Panc1 (cell line): ENCODE measurements at regions not wholly inside any gene's neighbourhood (a gene's known extent, or its start where the extent isn't known, plus 50 kb on each side); places are given as distances from the start of the nearest gene placed in this dataset.

Source experiments
- CTCF ChIP-seq: fragments of 450-650 bp; IDR thresholded peaks from 2 replicates; pipeline ENCODE4 v1.5.1; 2017; ENCODE audit warnings: mild to moderate bottlenecking
- POLR2AphosphoS5 ChIP-seq: IDR thresholded peaks from 2 replicates; pipeline ENCODE4 v1.6.1; 2012; ENCODE audit warnings: mild to moderate bottlenecking, low read depth, low read length, moderate library complexity
- TCF7L2 ChIP-seq: IDR thresholded peaks from 2 replicates; pipeline ENCODE4 v1.6.1; 2011; ENCODE audit warnings: mild to moderate bottlenecking, low read depth, low read length, inconsistent platforms

- TF ChIP-seq CTCF (no peak), POLR2AphosphoS5 (no peak), TCF7L2 (no peak)
These were observed 212.2 kb upstream of the MAGEB18 start for GRCh38 chrX:25925946-25926345.
